WTC11 (cell line): ENCODE measurements at regions not wholly inside any gene's neighbourhood (a gene's known extent, or its start where the extent isn't known, plus 50 kb on each side); places are given as distances from the start of the nearest gene placed in this dataset.

Experiments used
- ATAC-seq: fragments of 200-7000 bp; cut with Tn5 transposase; 2 replicates; pipeline ENCODE4 v1.10.0; 2021; ENCODE audit warnings: mild to moderate bottlenecking, moderate library complexity
- CTCF ChIA-PET: fragments of 300-600 bp; sonication (Branson Sonifier 250); formaldehyde crosslinking; loops from one replicate; lab custom pipeline; 2021; ENCODE audit warnings: antibody characterized with exemption; lab: Charles Lee
- POLR2A ChIA-PET: fragments of 350-600 bp; sonication (Branson Sonifier 250); formaldehyde crosslinking; loops from one replicate; lab custom pipeline; 2021; ENCODE audit warnings: antibody characterized with exemption; lab: Charles Lee
- DNase-seq: peaks from one replicate; pipeline ENCODE4 v3.0.0; 2021; ENCODE audit warnings: low spot score
- H3K27ac Mint-ChIP-seq: 2 replicates; pipeline ENCODE4 v1.8.0; 2021; ENCODE audit warnings: mixed read lengths
- H3K27me3 Mint-ChIP-seq: 2 replicates; pipeline ENCODE4 v1.8.0; 2021; ENCODE audit warnings: low read depth, mild to moderate bottlenecking, moderate library complexity, mixed read lengths
- H3K36me3 Mint-ChIP-seq: 2 replicates; pipeline ENCODE4 v1.8.0; 2021; ENCODE audit warnings: mixed read lengths
- H3K4me1 Mint-ChIP-seq: 2 replicates; pipeline ENCODE4 v1.8.0; 2022; ENCODE audit warnings: mixed read lengths
- H3K4me3 Mint-ChIP-seq: 2 replicates; pipeline ENCODE4 v1.8.0; 2021; ENCODE audit warnings: mild to moderate bottlenecking, moderate library complexity, mixed read lengths
- H3K9me3 Mint-ChIP-seq: 2 replicates; pipeline ENCODE4 v1.8.0; 2021; ENCODE audit warnings: mixed read lengths
- ATF1 ChIP-seq: sonication (generic); formaldehyde crosslinking; IDR thresholded peaks from 2 replicates; pipeline ENCODE4 v1.8.1; 2023; ENCODE audit warnings: mild to moderate bottlenecking, moderate library complexity, missing genetic modification reagents
- CBFB ChIP-seq: sonication (generic); formaldehyde crosslinking; IDR thresholded peaks from 2 replicates; pipeline ENCODE4 v1.8.1; 2022; ENCODE audit warnings: mild to moderate bottlenecking, low read depth, missing genetic modification reagents
- ELF4 ChIP-seq: sonication (generic); formaldehyde crosslinking; IDR thresholded peaks from 2 replicates; pipeline ENCODE4 v1.8.1; 2022; ENCODE audit warnings: low read depth, mild to moderate bottlenecking, moderate library complexity, missing genetic modification reagents
- FOXJ3 ChIP-seq: sonication (generic); formaldehyde crosslinking; IDR thresholded peaks from 2 replicates; pipeline ENCODE4 v1.9.0; 2021; ENCODE audit warnings: missing genetic modification reagents, mild to moderate bottlenecking, borderline replicate concordance
- HMGA2 ChIP-seq: fragments of 250-450 bp; sonication (Bioruptor Pico); IDR thresholded peaks from 2 replicates; pipeline ENCODE4 v1.4.0; 2021; ENCODE audit warnings: mild to moderate bottlenecking, moderate library complexity
- JUN ChIP-seq: sonication (generic); formaldehyde crosslinking; IDR thresholded peaks from 2 replicates; pipeline ENCODE4 v1.8.0; 2023; ENCODE audit warnings: mild to moderate bottlenecking, missing genetic modification reagents
- OVOL2 ChIP-seq: fragments of 250-450 bp; sonication (Bioruptor Pico); IDR thresholded peaks from 2 replicates; pipeline ENCODE4 v1.9.0; 2021; ENCODE audit warnings: mild to moderate bottlenecking, borderline replicate concordance
- RELA ChIP-seq: sonication (generic); formaldehyde crosslinking; IDR thresholded peaks from 2 replicates; pipeline ENCODE4 v1.8.1; 2022; ENCODE audit warnings: missing genetic modification reagents, mild to moderate bottlenecking, borderline replicate concordance
- TP53 ChIP-seq: sonication (generic); formaldehyde crosslinking; IDR thresholded peaks from 2 replicates; pipeline ENCODE4 v1.8.1; 2023; ENCODE audit warnings: mild to moderate bottlenecking, missing genetic modification reagents
- ZBTB21 ChIP-seq: sonication (generic); formaldehyde crosslinking; IDR thresholded peaks from 2 replicates; pipeline ENCODE4 v1.8.1; 2023; ENCODE audit warnings: mild to moderate bottlenecking, missing genetic modification reagents, borderline replicate concordance
- ZNF232 ChIP-seq: sonication (generic); formaldehyde crosslinking; IDR thresholded peaks from 2 replicates; pipeline ENCODE4 v1.8.0; 2022; ENCODE audit warnings: mild to moderate bottlenecking, missing genetic modification reagents
- ZNF263 ChIP-seq: sonication (generic); formaldehyde crosslinking; IDR thresholded peaks from 2 replicates; pipeline ENCODE4 v1.8.1; 2022; ENCODE audit warnings: low read depth, mild to moderate bottlenecking, moderate library complexity, missing genetic modification reagents
- ZNF317 ChIP-seq: sonication (generic); formaldehyde crosslinking; IDR thresholded peaks from 2 replicates; pipeline ENCODE4 v1.8.1; 2023; ENCODE audit warnings: low read depth, mild to moderate bottlenecking, moderate library complexity, missing genetic modification reagents, borderline replicate concordance
- TF ChIP-seq, protein P1 (sequence below): sonication (generic); formaldehyde crosslinking; IDR thresholded peaks from 2 replicates; pipeline ENCODE4 v1.8.0; 2023; ENCODE audit warnings: missing genetic modification reagents
- TF ChIP-seq, protein P2 (sequence below): sonication (generic); formaldehyde crosslinking; conservative IDR thresholded peaks from 2 replicates; pipeline ENCODE4 v1.8.1; 2022; ENCODE audit warnings: mild to moderate bottlenecking, missing genetic modification reagents
- TF ChIP-seq, protein P3 (sequence below): sonication (generic); formaldehyde crosslinking; IDR thresholded peaks from 2 replicates; pipeline ENCODE4 v1.8.1; 2023; ENCODE audit warnings: mild to moderate bottlenecking, missing genetic modification reagents, borderline replicate concordance
- TF ChIP-seq, protein P4 (sequence below): sonication (generic); formaldehyde crosslinking; IDR thresholded peaks from 2 replicates; pipeline ENCODE4 v1.8.1; 2022; ENCODE audit warnings: missing genetic modification reagents, borderline replicate concordance
- TF ChIP-seq, protein P5 (sequence below): sonication (generic); formaldehyde crosslinking; IDR thresholded peaks from 2 replicates; pipeline ENCODE4 v1.8.1; 2023; ENCODE audit warnings: mild to moderate bottlenecking, missing genetic modification reagents, moderate library complexity
- TF ChIP-seq, protein P6 (sequence below): sonication (generic); formaldehyde crosslinking; IDR thresholded peaks from 2 replicates; pipeline ENCODE4 v1.8.0; 2023; ENCODE audit warnings: missing genetic modification reagents, mild to moderate bottlenecking, borderline replicate concordance
- TF ChIP-seq, protein P7 (sequence below): sonication (generic); formaldehyde crosslinking; IDR thresholded peaks from 2 replicates; pipeline ENCODE4 v1.8.1; 2022; ENCODE audit warnings: mild to moderate bottlenecking, missing genetic modification reagents, moderate library complexity, borderline replicate concordance

DNA sequence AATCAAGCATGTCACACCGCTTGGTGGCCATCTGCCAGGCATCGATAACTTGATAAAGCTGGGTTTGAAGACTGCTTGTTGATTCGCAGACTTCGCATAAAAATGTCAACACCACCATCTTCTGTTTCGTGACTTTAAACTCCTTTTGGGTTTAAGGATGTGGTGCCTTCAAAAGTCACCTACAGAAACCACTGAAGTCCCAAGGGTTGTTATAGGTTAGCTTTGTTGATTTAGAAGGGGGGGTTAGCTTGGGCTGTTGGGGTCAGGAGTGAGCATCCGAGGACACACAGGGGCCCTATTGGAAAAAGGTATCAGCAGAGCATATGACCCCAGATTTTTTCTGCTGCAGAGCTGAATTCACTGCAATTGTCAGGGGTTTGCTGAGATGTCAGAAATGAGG lies 76.7 kb upstream of the SSTR4 start:
- Mint-ChIP-seq H3K36me3 (no peaks in the 10 kb centered on the region), H3K4me1 (peaks cover 6% of the 10 kb centered on the region), H3K9me3 (peaks cover 5% of the 10 kb centered on the region; the same call in 1 of the 2 replicates), H3K27ac (no peak overlapping the region), H3K4me3 (no peak overlapping the region), H3K27me3 (no peaks in the 10 kb centered on the region)
- POLR2A ChIA-PET = no interaction called here
- TF ChIP-seq TP53 (CRISPR knock-in tag) (no peak), OVOL2 (CRISPR knock-in tag) (no peak), ELF4 (CRISPR knock-in tag) (no peak)
- TF ChIP-seq, protein P1, sequence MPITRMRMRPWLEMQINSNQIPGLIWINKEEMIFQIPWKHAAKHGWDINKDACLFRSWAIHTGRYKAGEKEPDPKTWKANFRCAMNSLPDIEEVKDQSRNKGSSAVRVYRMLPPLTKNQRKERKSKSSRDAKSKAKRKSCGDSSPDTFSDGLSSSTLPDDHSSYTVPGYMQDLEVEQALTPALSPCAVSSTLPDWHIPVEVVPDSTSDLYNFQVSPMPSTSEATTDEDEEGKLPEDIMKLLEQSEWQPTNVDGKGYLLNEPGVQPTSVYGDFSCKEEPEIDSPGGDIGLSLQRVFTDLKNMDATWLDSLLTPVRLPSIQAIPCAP (CRISPR knock-in tag) = no peak
- CTCF ChIA-PET = interaction anchor here (1.3 to 1.8 kb wide), 3 partner anchors 16 to 267 kb away, joined by 4 to 6 read pairs (median 5); no protein-coding TSS in a partner anchor
- DNase-seq (no peak), ATAC-seq (no peak)

DNA sequence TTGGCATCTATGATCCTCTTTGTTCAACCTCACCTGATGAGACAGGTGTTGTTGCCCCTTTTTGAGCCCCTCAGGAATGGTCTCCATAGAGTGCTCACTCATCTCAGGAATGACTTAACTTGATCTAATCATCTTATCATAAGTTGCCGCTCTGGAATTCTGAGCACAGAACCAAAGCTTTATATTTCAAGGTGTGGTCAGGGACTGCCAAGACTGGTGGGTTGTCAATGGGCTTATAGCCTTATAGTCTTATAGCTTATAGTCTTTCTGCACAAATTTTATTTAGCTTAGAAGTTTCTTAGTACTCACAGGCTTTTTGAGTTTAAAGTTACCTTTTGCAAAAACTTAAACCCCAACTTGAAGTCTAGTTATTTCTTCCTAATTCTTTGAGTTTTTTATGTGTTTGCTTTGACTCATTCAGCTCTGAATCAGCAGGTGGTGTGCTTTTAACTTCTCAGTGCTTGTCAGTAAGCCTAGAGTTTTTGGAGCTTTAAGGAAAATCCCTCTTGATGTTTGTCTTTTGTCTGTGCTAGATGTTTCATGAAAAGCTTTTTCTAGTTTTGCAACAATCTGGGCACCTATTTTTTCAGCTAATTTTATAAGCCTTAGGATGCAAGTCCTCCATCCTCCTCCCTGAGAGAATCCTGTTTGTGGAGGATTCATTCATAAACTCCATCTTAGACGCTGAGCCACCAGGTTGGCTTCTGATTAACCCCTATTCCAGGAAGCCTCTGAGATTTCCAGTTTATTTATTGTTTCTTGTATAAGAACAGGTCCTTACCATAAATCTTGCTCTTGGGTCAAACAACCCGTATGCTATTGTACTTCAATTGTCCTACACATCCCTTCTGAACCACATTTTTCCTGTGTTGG lies 72.3 kb upstream of the SSTR4 start:
- DNase-seq (no peak), ATAC-seq (no peak)
- peaks cover 8% of the 10 kb centered on the region; the same call in 1 of the 2 replicates for H3K9me3 Mint-ChIP-seq
- ChIA-PET CTCF (interaction anchor here (0.5 to 6.4 kb wide), 6 partner anchors 12 to 271 kb away, joined by 3 to 40 read pairs (median 4); no protein-coding TSS in a partner anchor), POLR2A (interaction anchor here (1.2 kb wide), 1 partner anchor 11 kb away, joined by 3 read pairs; no protein-coding TSS in a partner anchor)
- H3K4me1 Mint-ChIP-seq = peaks cover 12% of the 10 kb centered on the region
- no peak overlapping the region for H3K27ac Mint-ChIP-seq
- no peaks in the 10 kb centered on the region for H3K27me3 Mint-ChIP-seq
- no peaks in the 10 kb centered on the region for H3K36me3 Mint-ChIP-seq
- H3K4me3 Mint-ChIP-seq = no peak overlapping the region
- TF ChIP-seq HMGA2 (CRISPR knock-in tag) (no peak), FOXJ3 (CRISPR knock-in tag) (no peak), ATF1 (CRISPR knock-in tag) (no peak), ZBTB21 (no peak), ZNF263 (CRISPR knock-in tag) (no peak), ZNF232 (CRISPR knock-in tag) (no peak), JUN (CRISPR knock-in tag) (no peak), RELA (CRISPR knock-in tag) (no peak), OVOL2 (CRISPR knock-in tag) (no peak), ZNF317 (CRISPR knock-in tag) (no peak), CBFB (CRISPR knock-in tag) (no peak)
- TF ChIP-seq, protein P2, sequence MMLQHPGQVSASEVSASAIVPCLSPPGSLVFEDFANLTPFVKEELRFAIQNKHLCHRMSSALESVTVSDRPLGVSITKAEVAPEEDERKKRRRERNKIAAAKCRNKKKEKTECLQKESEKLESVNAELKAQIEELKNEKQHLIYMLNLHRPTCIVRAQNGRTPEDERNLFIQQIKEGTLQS (CRISPR knock-in tag) = no peak
- TF ChIP-seq, protein P3, sequence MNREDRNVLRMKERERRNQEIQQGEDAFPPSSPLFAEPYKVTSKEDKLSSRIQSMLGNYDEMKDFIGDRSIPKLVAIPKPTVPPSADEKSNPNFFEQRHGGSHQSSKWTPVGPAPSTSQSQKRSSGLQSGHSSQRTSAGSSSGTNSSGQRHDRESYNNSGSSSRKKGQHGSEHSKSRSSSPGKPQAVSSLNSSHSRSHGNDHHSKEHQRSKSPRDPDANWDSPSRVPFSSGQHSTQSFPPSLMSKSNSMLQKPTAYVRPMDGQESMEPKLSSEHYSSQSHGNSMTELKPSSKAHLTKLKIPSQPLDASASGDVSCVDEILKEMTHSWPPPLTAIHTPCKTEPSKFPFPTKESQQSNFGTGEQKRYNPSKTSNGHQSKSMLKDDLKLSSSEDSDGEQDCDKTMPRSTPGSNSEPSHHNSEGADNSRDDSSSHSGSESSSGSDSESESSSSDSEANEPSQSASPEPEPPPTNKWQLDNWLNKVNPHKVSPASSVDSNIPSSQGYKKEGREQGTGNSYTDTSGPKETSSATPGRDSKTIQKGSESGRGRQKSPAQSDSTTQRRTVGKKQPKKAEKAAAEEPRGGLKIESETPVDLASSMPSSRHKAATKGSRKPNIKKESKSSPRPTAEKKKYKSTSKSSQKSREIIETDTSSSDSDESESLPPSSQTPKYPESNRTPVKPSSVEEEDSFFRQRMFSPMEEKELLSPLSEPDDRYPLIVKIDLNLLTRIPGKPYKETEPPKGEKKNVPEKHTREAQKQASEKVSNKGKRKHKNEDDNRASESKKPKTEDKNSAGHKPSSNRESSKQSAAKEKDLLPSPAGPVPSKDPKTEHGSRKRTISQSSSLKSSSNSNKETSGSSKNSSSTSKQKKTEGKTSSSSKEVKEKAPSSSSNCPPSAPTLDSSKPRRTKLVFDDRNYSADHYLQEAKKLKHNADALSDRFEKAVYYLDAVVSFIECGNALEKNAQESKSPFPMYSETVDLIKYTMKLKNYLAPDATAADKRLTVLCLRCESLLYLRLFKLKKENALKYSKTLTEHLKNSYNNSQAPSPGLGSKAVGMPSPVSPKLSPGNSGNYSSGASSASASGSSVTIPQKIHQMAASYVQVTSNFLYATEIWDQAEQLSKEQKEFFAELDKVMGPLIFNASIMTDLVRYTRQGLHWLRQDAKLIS (CRISPR knock-in tag) = no peak
- TF ChIP-seq, protein P4, sequence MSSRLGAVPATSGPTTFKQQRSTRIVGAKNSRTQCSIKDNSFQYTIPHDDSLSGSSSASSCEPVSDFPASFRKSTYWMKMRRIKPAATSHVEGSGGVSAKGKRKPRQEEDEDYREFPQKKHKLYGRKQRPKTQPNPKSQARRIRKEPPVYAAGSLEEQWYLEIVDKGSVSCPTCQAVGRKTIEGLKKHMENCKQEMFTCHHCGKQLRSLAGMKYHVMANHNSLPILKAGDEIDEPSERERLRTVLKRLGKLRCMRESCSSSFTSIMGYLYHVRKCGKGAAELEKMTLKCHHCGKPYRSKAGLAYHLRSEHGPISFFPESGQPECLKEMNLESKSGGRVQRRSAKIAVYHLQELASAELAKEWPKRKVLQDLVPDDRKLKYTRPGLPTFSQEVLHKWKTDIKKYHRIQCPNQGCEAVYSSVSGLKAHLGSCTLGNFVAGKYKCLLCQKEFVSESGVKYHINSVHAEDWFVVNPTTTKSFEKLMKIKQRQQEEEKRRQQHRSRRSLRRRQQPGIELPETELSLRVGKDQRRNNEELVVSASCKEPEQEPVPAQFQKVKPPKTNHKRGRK (CRISPR knock-in tag) = no peak
- TF ChIP-seq, protein P5, sequence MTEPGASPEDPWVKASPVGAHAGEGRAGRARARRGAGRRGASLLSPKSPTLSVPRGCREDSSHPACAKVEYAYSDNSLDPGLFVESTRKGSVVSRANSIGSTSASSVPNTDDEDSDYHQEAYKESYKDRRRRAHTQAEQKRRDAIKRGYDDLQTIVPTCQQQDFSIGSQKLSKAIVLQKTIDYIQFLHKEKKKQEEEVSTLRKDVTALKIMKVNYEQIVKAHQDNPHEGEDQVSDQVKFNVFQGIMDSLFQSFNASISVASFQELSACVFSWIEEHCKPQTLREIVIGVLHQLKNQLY (CRISPR knock-in tag) = no peak
- TF ChIP-seq, protein P6, sequence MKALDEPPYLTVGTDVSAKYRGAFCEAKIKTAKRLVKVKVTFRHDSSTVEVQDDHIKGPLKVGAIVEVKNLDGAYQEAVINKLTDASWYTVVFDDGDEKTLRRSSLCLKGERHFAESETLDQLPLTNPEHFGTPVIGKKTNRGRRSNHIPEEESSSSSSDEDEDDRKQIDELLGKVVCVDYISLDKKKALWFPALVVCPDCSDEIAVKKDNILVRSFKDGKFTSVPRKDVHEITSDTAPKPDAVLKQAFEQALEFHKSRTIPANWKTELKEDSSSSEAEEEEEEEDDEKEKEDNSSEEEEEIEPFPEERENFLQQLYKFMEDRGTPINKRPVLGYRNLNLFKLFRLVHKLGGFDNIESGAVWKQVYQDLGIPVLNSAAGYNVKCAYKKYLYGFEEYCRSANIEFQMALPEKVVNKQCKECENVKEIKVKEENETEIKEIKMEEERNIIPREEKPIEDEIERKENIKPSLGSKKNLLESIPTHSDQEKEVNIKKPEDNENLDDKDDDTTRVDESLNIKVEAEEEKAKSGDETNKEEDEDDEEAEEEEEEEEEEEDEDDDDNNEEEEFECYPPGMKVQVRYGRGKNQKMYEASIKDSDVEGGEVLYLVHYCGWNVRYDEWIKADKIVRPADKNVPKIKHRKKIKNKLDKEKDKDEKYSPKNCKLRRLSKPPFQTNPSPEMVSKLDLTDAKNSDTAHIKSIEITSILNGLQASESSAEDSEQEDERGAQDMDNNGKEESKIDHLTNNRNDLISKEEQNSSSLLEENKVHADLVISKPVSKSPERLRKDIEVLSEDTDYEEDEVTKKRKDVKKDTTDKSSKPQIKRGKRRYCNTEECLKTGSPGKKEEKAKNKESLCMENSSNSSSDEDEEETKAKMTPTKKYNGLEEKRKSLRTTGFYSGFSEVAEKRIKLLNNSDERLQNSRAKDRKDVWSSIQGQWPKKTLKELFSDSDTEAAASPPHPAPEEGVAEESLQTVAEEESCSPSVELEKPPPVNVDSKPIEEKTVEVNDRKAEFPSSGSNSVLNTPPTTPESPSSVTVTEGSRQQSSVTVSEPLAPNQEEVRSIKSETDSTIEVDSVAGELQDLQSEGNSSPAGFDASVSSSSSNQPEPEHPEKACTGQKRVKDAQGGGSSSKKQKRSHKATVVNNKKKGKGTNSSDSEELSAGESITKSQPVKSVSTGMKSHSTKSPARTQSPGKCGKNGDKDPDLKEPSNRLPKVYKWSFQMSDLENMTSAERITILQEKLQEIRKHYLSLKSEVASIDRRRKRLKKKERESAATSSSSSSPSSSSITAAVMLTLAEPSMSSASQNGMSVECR (CRISPR knock-in tag) = no peak
- TF ChIP-seq, protein P7, sequence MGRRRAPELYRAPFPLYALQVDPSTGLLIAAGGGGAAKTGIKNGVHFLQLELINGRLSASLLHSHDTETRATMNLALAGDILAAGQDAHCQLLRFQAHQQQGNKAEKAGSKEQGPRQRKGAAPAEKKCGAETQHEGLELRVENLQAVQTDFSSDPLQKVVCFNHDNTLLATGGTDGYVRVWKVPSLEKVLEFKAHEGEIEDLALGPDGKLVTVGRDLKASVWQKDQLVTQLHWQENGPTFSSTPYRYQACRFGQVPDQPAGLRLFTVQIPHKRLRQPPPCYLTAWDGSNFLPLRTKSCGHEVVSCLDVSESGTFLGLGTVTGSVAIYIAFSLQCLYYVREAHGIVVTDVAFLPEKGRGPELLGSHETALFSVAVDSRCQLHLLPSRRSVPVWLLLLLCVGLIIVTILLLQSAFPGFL = no peak
